ENCODE measurements at regions not wholly inside any gene's neighbourhood (a gene's known extent, or its start where the extent isn't known, plus 50 kb on each side); places are given as distances from the start of the nearest gene placed in this dataset.

- DNase-seq (no peak), ATAC-seq (ENCODE audit: low read depth) (no peak)
- CTCF ChIA-PET, result no interaction called here
- Mint-ChIP-seq H3K27ac (no peak overlapping the region), H3K27me3 (no peaks in the 10 kb centered on the region), H3K4me1 (no peaks in the 10 kb centered on the region), H3K9me3 (no peaks in the 10 kb centered on the region), H3K4me3 (no peak overlapping the region), H3K36me3 (ENCODE audit: low read depth) (no peaks in the 10 kb centered on the region)
- intact Hi-C loops (cut with micrococcal nuclease), result no loop called here
- TF ChIP-seq CTCF (IDR thresholded peaks at IDR 0.05), result no peak
- POLR2A ChIA-PET, result no interaction called here
These were observed 217.0 kb upstream of the TMEFF2 start for GRCh38 chr2:192411755-192412154.

GRCh38 chr2:192410319-192410718 lies 215.6 kb upstream of the TMEFF2 start:
- no peak overlapping the region for H3K27ac Mint-ChIP-seq
- no peak for DNase-seq
- POLR2A ChIA-PET, result no interaction called here
- no peak overlapping the region for H3K4me3 Mint-ChIP-seq
- no peaks in the 10 kb centered on the region for H3K27me3 Mint-ChIP-seq
- H3K9me3 Mint-ChIP-seq, result no peaks in the 10 kb centered on the region
- no peak for TF ChIP-seq CTCF (IDR thresholded peaks at IDR 0.05)
- no peak for ATAC-seq (ENCODE audit: low read depth)
- H3K4me1 Mint-ChIP-seq, result no peaks in the 10 kb centered on the region
- CTCF ChIA-PET, result no interaction called here
- intact Hi-C loops (cut with micrococcal nuclease), result no loop called here
- no peaks in the 10 kb centered on the region for H3K36me3 Mint-ChIP-seq (ENCODE audit: low read depth)

- ChIA-PET CTCF (no interaction called here), POLR2A (no interaction called here)
- H3K4me3 Mint-ChIP-seq, result no peak overlapping the region
- H3K27ac Mint-ChIP-seq, result no peak overlapping the region
- intact Hi-C loops (cut with micrococcal nuclease), result no loop called here
- no peak for ATAC-seq (ENCODE audit: low read depth)
- no peak for TF ChIP-seq CTCF (IDR thresholded peaks at IDR 0.05)
- no peak for DNase-seq
- H3K4me1 Mint-ChIP-seq, result no peaks in the 10 kb centered on the region
- no peaks in the 10 kb centered on the region for H3K27me3 Mint-ChIP-seq
- H3K9me3 Mint-ChIP-seq, result no peaks in the 10 kb centered on the region
- no peaks in the 10 kb centered on the region for H3K36me3 Mint-ChIP-seq (ENCODE audit: low read depth)
These were observed 213.0 kb upstream of the TMEFF2 start for GRCh38 chr2:192407692-192408091.

GRCh38 chr2:192398236-192398635 lies 203.5 kb upstream of the TMEFF2 start:
- H3K36me3 Mint-ChIP-seq (ENCODE audit: low read depth), result no peaks in the 10 kb centered on the region
- TF ChIP-seq CTCF (IDR thresholded peaks at IDR 0.05), result no peak
- ChIA-PET POLR2A (no interaction called here), CTCF (no interaction called here)
- H3K4me1 Mint-ChIP-seq, result no peaks in the 10 kb centered on the region
- H3K9me3 Mint-ChIP-seq, result peaks cover 2% of the 10 kb centered on the region
- H3K4me3 Mint-ChIP-seq, result no peak overlapping the region
- ATAC-seq (ENCODE audit: low read depth) (no peak), DNase-seq (no peak)
- intact Hi-C loops (cut with micrococcal nuclease), result no loop called here
- no peaks in the 10 kb centered on the region for H3K27me3 Mint-ChIP-seq
- H3K27ac Mint-ChIP-seq, result no peak overlapping the region

GRCh38 chr2:192394605-192395004 lies 199.9 kb upstream of the TMEFF2 start:
- Mint-ChIP-seq H3K4me3 (no peak overlapping the region), H3K9me3 (peaks cover 2% of the 10 kb centered on the region)
- CTCF ChIA-PET, result no interaction called here

More at GRCh38 chr2:192394605-192395004, 199.9 kb upstream of the TMEFF2 start:
- no peak for TF ChIP-seq CTCF (IDR thresholded peaks at IDR 0.05)
- Mint-ChIP-seq H3K27me3 (no peaks in the 10 kb centered on the region), H3K36me3 (ENCODE audit: low read depth) (no peaks in the 10 kb centered on the region), H3K4me1 (no peaks in the 10 kb centered on the region), H3K27ac (no peak overlapping the region)
- no peak for ATAC-seq (ENCODE audit: low read depth)
- POLR2A ChIA-PET, result no interaction called here
- intact Hi-C loops (cut with micrococcal nuclease), result no loop called here
- no peak for DNase-seq
